Endothelial cell of umbilical vein (primary cell): ENCODE measurements at regions not wholly inside any gene's neighbourhood (a gene's known extent, or its start where the extent isn't known, plus 50 kb on each side); places are given as distances from the start of the nearest gene placed in this dataset.

Experiments
- BruUV-seq: library from RNA; stranded (reverse); fragments of 400-500 nt; replicated peaks from 2 replicates; lab custom pipeline; 2021; lab: Mats Ljungman, UMichigan
- CTCF ChIA-PET: fragments of 300-600, 350-600 bp; sonication (Branson Sonifier 250); formaldehyde crosslinking; loops from one replicate; lab custom pipeline; 2021; ENCODE audit warnings: antibody characterized with exemption, inconsistent platforms; lab: Charles Lee
- POLR2A ChIA-PET: fragments of 300-600, 350-600 bp; sonication (Branson Sonifier 250); formaldehyde crosslinking; loops from one replicate; lab custom pipeline; 2021; ENCODE audit warnings: antibody characterized with exemption, inconsistent platforms; lab: Charles Lee
- DNase-seq: peaks from one replicate; pipeline ENCODE4 v3.0.0-alpha.2; 2011; ENCODE audit warnings: low read depth, low spot score
- FAIRE-seq: peaks from 2 replicates; lab custom pipeline; 2011; peaks lifted over from hg19 to GRCh38; lab: Jason Lieb, UNC
- H2AFZ ChIP-seq: 2 replicates; pipeline ENCODE4 v1.6.0; 2012; ENCODE audit warnings: low read depth, low read length, control low read depth, inconsistent platforms
- H3K27ac ChIP-seq: 2 replicates; pipeline ENCODE4 v1.5.1; 2011; ENCODE audit warnings: low read depth, mild to moderate bottlenecking, control low read depth, low read length, moderate library complexity; ENCODE audit not compliant: insufficient read depth
- H3K27me3 ChIP-seq, 2 experiments: 2 replicates each; pipeline versions ENCODE4 v1.6.0 to v1.6.1; 2011; ENCODE audit warnings: low read length in 2 of 2, mixed read lengths in 1 of 2; ENCODE audit not compliant: control insufficient read depth in 2 of 2, insufficient read depth in 2 of 2
- H3K36me3 ChIP-seq, 2 experiments: 2 replicates in 1 of 2; 3 replicates in 1 of 2; pipeline ENCODE4 v1.5.1; 2011; ENCODE audit warnings: low read length in 2 of 2, mild to moderate bottlenecking in 1 of 2, moderate library complexity in 1 of 2; ENCODE audit not compliant: control insufficient read depth in 2 of 2, insufficient read depth in 2 of 2; ENCODE audit errors: extremely low read depth in 1 of 2
- H3K4me1 ChIP-seq: 3 replicates; pipeline ENCODE4 v1.5.1; 2011; ENCODE audit warnings: mild to moderate bottlenecking, low read length; ENCODE audit not compliant: control insufficient read depth, insufficient read depth; ENCODE audit errors: extremely low read depth
- H3K4me2 ChIP-seq: 2 replicates; pipeline ENCODE4 v1.6.1; 2011; ENCODE audit warnings: low read length, control low read depth, mixed read lengths; ENCODE audit not compliant: insufficient read depth
- H3K4me3 ChIP-seq, 3 experiments: fragments of 200-600 bp in 1 of 3; sonication (generic), shearing (Covaris generic) in 1 of 3; replicated peaks in 1 of 3; 2 replicates each; pipeline ENCODE4 v1.5.1; 2011 to 2016; ENCODE audit warnings: control low read depth in 3 of 3, low read length in 3 of 3, mild to moderate bottlenecking in 2 of 3, inconsistent platforms in 1 of 3, low read depth in 1 of 3, moderate library complexity in 1 of 3; ENCODE audit not compliant: insufficient read depth in 1 of 3
- H3K79me2 ChIP-seq: 2 replicates; pipeline ENCODE4 v1.6.0; 2012; ENCODE audit warnings: low read length, inconsistent platforms; ENCODE audit not compliant: control insufficient read depth, insufficient read depth
- H3K9ac ChIP-seq: replicated peaks from 2 replicates; pipeline ENCODE3; 2011; ENCODE audit warnings: low read length, control low read depth; ENCODE audit not compliant: insufficient read depth; ENCODE audit errors: extremely low read depth
- H3K9me1 ChIP-seq: replicated peaks from 3 replicates; pipeline ENCODE4 v1.6.0; 2011; ENCODE audit warnings: mild to moderate bottlenecking, low read length; ENCODE audit not compliant: control insufficient read depth, insufficient read depth; ENCODE audit errors: extremely low read depth
- H3K9me3 ChIP-seq: replicated peaks from 2 replicates; pipeline ENCODE4 v1.5.1; 2012; ENCODE audit warnings: low read length, inconsistent platforms; ENCODE audit not compliant: control insufficient read depth, insufficient read depth
- H4K20me1 ChIP-seq: replicated peaks from 2 replicates; pipeline ENCODE3; 2011; ENCODE audit warnings: mild to moderate bottlenecking, low read length; ENCODE audit not compliant: control insufficient read depth, insufficient read depth; ENCODE audit errors: extremely low read depth
- CTCF ChIP-seq, 2 donors: IDR thresholded peaks; 1 replicate in 1 of 2; 2 replicates in 1 of 2; pipeline ENCODE4 v1.5.1; 2011; ENCODE audit warnings: low read length in 2 of 2, mild to moderate bottlenecking in 2 of 2, moderate library complexity in 2 of 2, control low read depth in 1 of 2, inconsistent platforms in 1 of 2, low read depth in 1 of 2; ENCODE audit not compliant: insufficient read depth in 1 of 2; ENCODE audit errors: extremely low read depth in 1 of 2
- EZH2 ChIP-seq: IDR thresholded peaks from 2 replicates; pipeline ENCODE4 v1.6.1; 2012; ENCODE audit warnings: borderline replicate concordance, low read depth, mild to moderate bottlenecking, moderate library complexity, low read length, inconsistent platforms; ENCODE audit not compliant: severe bottlenecking
- FOS ChIP-seq: IDR thresholded peaks from 2 replicates; pipeline ENCODE4 v1.6.1; 2011; ENCODE audit warnings: mild to moderate bottlenecking, low read length, moderate library complexity, borderline replicate concordance; ENCODE audit not compliant: insufficient read depth
- GATA2 ChIP-seq: IDR thresholded peaks from 2 replicates; pipeline ENCODE4 v1.7.0; 2011; ENCODE audit warnings: low read depth, mild to moderate bottlenecking, moderate library complexity, mixed read lengths, low read length; ENCODE audit not compliant: insufficient read length, insufficient read depth
- JUN ChIP-seq: IDR thresholded peaks from 2 replicates; pipeline ENCODE4 v1.6.1; 2011; ENCODE audit warnings: borderline replicate concordance, low read depth; ENCODE audit not compliant: insufficient read length, insufficient read depth
- MAX ChIP-seq: IDR thresholded peaks from 2 replicates; pipeline ENCODE4 v1.6.1; 2011; ENCODE audit not compliant: insufficient read depth, insufficient read length
- MYC ChIP-seq: IDR thresholded peaks from one replicate; pipeline ENCODE4 v1.6.1; 2011; ENCODE audit warnings: mild to moderate bottlenecking, low read depth, low read length
- POLR2A ChIP-seq: IDR thresholded peaks from 2 replicates; pipeline ENCODE4 v1.6.1; 2012; ENCODE audit warnings: low read depth, mild to moderate bottlenecking, control low read depth, low read length
- POLR2AphosphoS5 ChIP-seq: IDR thresholded peaks from 2 replicates; pipeline ENCODE4 v1.6.1; 2012; ENCODE audit warnings: low read depth, mild to moderate bottlenecking, control low read depth, low read length, moderate library complexity; ENCODE audit not compliant: insufficient read depth
- dilution Hi-C: fragments of 300-500 bp; cut with MboI; formaldehyde crosslinking; loops from one replicate; pipeline ENCODE4 v1.15.0; 2019; ENCODE audit warnings: low sequenced_read_pairs; ENCODE audit not compliant: extremely low pct_ligation_motif_present
- intact Hi-C: fragments of 100-400 bp; cut with micrococcal nuclease; formaldehyde crosslinking; loops from one replicate; pipeline ENCODE4 v1.10.0; 2022

- no peaks in the 10 kb centered on the region for H3K4me1 ChIP-seq
- no peak overlapping the region for H3K4me2 ChIP-seq
- intact Hi-C loops (no loop called here), dilution Hi-C loops (no loop called here)
- no peaks in the 10 kb centered on the region for H3K27me3 ChIP-seq
- no peaks in the 10 kb centered on the region for H3K9me3 ChIP-seq
- H3K27ac ChIP-seq, result no peak overlapping the region
- H2AFZ ChIP-seq, result no peak overlapping the region
- no TSS peak for BruUV-seq
- DNase-seq, result no peak
- TF ChIP-seq FOS (no peak), CTCF (IDR thresholded peaks at IDR 0.05; ENCODE audit: extremely low read depth in 1 of 2, insufficient read depth in 1 of 2, low read depth in 1 of 2, low read length in 2 of 2) (no peak), GATA2 (no peak), POLR2A (no peak), MYC (no peak), MAX (no peak), POLR2AphosphoS5 (no peak), JUN (no peak), EZH2 (no peak)
- H3K4me3 ChIP-seq, result no peak overlapping the region
- FAIRE-seq, result no peak
- no peaks in the 10 kb centered on the region for H4K20me1 ChIP-seq
- no peaks in the 10 kb centered on the region for H3K9me1 ChIP-seq
- ChIA-PET CTCF (no interaction called here), POLR2A (no interaction called here)
- H3K79me2 ChIP-seq, result no peaks in the 10 kb centered on the region
- H3K9ac ChIP-seq, result no peak overlapping the region
- no peaks in the 10 kb centered on the region for H3K36me3 ChIP-seq
Observed at GRCh38 chr1:81254068-81254467, 546.7 kb upstream of the ADGRL2 start.
